ENCODE measurements at regions not wholly inside any gene's neighbourhood (a gene's known extent, or its start where the extent isn't known, plus 50 kb on each side); places are given as distances from the start of the nearest gene placed in this dataset.
"Not testable (repeated sequence)": the region's sequence is repeated elsewhere in the genome, so short reads cannot be mapped to it uniquely, and the experiment has no call there.

DNA sequence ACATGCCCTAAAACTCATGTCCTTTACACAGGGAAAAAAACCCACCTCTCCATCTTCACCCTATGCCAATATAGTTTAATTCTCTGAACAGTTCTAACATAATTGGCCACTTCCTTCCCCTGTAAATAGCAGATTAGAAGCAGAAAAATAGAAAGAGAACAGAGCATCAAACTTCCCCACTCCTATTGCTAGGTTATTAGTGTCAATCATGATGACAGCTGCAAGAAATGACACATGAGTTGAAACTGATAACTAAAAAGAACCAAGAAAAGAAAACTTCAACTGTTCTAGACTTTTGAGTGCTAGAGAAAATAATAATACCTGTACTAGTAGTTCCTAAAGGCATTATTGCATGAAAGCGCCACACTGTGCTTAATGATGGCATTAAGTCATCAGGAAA is 284.5 kb upstream of the TRPC5 start:
- no peak for DNase-seq (ENCODE audit: low spot score)

- no peak for DNase-seq (ENCODE audit: low spot score)
Observed at GRCh38 chrX:112359906-112360305, 277.3 kb upstream of the TRPC5 start.

DNA sequence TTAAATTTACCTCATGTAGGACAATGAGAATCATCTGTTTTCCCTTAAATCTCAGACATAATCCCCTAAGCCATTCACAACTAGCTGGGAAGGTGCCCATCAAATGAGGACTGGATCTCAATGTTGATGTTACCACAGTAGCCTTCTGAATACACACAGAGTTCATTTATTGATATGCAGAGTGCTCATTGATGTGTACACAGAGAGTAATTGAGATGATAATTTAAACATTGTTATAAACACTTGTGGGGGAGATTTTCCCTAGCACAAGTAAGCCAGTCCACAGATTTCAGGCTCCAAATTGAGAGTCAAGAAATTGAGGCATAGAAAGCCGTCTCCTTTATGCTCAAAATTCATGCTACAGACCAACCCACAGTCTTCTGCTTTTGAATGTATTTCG is 273.4 kb upstream of the TRPC5 start:
- DNase-seq (ENCODE audit: low spot score): no peak

GRCh38 chrX:112341598-112341997 is 259.0 kb upstream of the TRPC5 start:
- no peak for DNase-seq (ENCODE audit: low spot score)

DNA sequence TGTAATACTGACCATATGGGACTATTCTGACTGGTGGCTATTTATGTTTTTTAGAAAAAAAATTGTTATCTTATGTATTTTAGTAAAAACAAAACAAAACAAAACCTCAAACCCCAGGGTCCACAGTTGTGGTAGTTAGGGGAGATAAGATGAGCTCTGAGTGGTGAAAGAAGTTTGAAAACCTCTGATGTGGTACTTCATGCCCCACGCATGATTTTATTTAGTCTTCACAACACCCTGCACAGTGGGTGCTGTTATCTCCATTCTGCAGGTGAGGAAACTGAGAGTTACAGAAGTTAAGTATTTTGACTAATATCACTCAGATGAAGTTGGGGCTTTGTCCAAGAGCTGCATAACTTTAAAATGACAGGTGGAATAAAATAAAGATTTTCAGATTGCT is 230.6 kb upstream of the TRPC5 start:
- no peak for DNase-seq (ENCODE audit: low spot score)

DNA sequence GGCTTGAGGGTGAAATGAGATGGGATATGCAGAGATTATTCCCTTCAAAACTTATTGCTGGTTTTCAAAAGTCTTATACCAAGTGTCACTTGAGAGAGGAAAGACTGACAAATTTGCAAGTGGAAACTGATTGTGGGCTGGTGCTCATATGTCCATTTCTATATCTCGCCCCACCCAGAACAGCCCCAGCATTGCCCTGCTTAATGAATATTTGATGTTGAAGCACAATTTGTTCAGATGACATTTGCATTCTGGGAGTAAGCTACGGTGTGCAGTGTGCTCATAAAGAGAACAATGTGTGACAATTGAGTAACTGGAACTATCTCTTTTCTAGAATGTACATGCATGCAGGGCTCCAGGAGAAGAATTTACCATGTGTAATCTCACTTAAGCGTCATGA is 223.5 kb upstream of the TRPC5 start:
- no peak for DNase-seq (ENCODE audit: low spot score)

- DNase-seq (ENCODE audit: low spot score): no peak
Observed at GRCh38 chrX:112279940-112280339, 197.4 kb upstream of the TRPC5 start.

DNA sequence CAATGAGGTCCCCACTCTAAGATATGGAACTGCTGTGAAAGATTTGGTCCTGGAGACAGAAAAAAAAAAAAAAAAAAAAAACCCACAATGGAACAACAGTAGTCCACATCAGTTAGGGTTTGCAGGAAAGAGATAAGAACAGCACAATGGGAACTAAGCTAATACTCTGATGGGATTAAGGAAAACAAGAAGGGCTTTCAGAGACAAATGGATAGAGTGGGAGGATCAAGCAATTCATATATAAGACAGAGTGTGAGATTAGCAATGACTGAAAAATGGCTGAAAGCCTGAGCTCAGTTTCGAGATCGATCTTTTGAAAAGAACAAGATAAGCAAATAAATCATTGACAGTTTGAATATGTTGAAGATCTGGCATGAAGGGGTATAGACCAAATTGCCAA is 188.4 kb upstream of the TRPC5 start:
- no peak for DNase-seq (ENCODE audit: low spot score)

GRCh38 chrX:112266136-112266535 is 183.6 kb upstream of the TRPC5 start:
- no peak for DNase-seq (ENCODE audit: low spot score)

GRCh38 chrX:112259375-112259774 is 176.8 kb upstream of the TRPC5 start:
- DNase-seq (ENCODE audit: low spot score): no peak

DNA sequence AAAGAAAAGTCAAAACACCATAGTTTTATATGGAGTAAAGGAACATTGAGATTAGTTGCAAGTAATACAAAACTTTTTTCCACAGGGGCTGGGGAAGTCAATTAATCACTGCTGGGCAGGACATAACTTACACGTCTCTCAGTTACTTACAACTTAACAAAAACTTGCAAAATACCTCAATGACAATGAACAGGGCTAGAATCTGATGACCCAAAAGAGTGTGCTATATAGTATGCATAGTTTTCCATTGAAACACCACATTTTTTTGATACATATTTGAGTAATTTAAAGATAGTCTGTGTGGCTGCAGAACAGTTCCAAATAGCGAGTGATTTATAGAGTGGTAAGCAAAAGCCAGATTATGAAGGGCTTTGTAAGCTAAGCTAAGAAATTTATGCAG is 172.3 kb upstream of the TRPC5 start:
- no peak for DNase-seq (ENCODE audit: low spot score)

GRCh38 chrX:112247714-112248113 is 165.1 kb upstream of the TRPC5 start:
- DNase-seq (ENCODE audit: low spot score): no peak

DNA sequence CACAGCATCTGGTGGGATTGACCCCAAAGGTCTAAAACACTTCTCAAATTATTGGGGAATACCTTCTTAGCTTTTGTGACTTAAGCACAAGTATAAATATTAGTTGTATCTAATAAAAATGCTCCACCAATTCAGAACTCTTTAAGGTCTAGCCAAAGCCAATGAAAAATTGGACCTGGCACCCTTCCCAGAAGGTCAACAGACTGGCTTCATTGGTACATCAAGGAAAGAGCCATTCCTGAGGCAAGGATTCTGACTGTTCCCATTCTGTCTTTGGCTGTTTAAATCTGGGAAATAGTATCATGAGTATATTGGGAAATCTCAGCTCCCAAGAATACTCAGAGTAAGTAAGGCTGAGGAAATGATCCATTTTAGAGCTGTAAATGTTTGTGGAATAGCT is 153.0 kb upstream of the TRPC5 start:
- no peak for DNase-seq (ENCODE audit: low spot score)

- DNase-seq (ENCODE audit: low spot score): no peak
Observed at GRCh38 chrX:112233164-112233563, 150.6 kb upstream of the TRPC5 start.

GRCh38 chrX:112226795-112227194 is 144.2 kb upstream of the TRPC5 start:
- not testable (repeated sequence) for DNase-seq (ENCODE audit: low spot score)

DNA sequence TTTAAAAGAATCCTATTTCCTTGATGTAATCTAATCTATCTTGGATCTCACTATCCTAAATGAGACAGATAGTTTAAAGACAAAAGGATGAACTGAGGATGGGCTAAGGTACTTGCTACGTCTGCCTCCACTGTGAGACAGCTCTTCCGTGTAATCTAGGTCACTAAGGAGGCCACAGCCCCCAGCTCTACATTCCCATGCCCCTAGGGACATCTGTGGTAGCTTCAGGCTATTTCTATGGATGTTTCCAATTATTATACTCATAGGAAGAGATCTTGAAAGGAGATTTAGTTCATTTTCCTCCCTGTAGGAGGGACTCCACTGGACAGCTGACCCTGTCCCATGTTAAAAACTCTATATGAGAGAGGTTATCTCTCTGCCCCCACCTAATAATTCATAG is 140.8 kb upstream of the TRPC5 start:
- DNase-seq (ENCODE audit: low spot score): no peak

DNA sequence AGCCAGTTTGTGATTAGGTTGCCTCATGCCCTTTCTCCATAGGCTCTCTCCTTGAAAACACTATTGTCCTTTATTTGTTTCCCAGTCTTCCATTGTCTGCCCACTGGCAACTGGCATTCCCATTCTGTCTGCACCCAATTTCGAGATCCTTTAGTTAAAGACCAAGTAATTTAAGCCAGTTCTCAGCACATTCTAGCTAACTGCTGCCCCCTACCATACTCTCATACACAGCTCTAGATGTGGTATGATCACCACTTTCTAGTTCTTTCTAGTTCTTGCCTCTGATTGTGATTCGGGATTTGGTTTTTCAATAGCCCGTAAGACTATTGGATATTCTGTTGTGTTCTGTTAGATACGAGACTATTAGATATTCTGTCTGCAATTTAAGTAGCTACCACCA is 135.8 kb upstream of the TRPC5 start:
- DNase-seq (ENCODE audit: low spot score): no peak

DNA sequence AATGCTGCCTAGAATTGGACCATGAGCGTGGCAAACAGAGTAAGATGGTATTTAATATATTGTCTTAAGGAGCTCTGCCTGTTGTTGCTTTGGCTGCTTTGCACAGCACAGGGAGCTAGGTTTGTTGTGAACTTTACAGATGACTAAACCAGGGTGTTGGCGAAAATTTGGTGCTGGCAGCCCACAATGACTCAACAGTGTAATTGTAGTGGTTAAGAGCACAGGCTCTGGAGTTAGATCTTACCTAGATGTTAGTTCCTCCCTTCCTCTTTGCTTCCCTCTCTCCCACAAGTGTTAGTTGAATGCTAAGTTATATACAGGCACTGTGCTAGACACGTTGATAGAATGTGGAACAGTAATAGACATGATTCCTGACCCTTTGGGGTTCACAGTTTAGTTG is 128.9 kb upstream of the TRPC5 start:
- no peak for DNase-seq (ENCODE audit: low spot score)

DNA sequence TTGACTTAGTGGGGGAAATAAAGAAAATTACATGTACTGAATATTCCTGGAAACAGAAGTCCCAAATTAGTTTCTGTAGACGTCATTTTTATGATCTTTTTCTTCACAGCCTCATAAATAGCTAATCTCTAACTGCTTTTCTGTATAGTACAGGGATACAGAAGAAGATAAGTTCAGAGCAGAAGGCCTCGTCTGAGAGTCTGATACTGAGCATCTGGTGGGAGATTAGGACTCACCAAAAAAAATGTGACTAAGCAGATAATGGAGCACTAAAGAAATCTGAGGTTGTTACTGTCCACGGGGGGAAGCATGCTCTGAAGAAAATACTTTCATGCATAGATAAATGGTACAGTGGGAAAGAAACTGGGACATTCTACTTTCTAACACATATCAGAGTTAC is 115.3 kb upstream of the TRPC5 start:
- DNase-seq (ENCODE audit: low spot score): no peak

DNA sequence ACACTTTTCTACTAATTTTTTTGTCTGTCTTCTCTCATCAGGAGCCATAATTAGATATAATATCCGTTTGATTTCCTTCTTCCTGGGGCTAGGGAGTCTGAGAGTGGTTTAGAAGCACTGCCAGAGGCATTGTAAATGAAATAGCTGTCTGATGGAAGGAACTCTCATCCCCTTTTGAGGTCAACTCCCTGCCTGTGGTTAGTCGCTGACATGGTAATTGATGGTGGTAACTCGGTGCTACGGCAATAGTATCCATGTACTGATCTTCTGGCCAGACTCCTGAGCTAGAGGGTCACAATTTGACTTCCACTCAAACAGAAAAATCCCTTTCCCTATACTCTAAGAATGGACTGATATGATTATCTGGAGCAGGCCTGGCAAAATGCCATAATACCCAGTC is 108.1 kb upstream of the TRPC5 start:
- DNase-seq (ENCODE audit: low spot score): no peak

GRCh38 chrX:112181361-112181760 is 98.8 kb upstream of the TRPC5 start:
- not testable (repeated sequence) for DNase-seq (ENCODE audit: low spot score)

GRCh38 chrX:112164420-112164819 is 81.8 kb upstream of the TRPC5 start:
- no peak for DNase-seq (ENCODE audit: low spot score)

DNA sequence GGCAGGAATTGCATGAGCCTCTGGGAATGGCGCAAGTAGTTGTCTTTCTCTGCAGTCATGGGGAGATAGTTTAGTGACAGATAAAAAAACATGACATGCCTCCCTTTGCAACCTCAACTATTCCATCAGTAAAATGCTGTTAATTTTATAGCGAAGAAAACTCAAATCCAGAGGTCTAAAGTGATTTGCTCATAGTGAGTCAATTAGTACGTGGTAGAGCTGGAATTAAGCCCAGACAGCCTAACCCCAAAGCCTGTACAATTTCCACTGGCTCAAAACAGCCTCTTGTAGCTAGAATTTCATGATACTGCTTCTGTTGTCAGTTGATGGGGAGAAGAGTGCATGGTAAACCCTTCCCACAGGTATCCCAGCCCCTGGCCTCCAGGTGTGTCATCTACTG is 81.3 kb upstream of the TRPC5 start:
- no peak for DNase-seq (ENCODE audit: low spot score)

DNA sequence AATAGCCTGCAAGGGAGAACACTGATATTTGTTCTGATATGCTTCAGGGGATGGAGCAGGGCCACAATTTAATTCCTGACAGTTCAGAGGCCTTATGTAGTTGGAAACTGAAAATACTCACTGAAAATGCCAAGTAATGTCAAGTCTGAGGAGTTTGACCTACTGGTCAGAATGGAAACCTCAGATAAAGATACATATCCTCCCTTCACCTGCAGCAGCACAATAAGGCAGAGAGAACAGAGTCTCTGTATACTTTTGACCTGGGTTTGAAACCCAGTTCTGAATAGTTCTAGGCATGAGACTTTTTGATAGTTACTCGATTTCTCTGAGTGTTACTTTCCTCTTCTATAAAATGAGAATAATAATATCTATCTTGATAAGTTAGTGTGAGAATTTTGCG is 65.8 kb upstream of the TRPC5 start:
- no peak for DNase-seq (ENCODE audit: low spot score)

DNA sequence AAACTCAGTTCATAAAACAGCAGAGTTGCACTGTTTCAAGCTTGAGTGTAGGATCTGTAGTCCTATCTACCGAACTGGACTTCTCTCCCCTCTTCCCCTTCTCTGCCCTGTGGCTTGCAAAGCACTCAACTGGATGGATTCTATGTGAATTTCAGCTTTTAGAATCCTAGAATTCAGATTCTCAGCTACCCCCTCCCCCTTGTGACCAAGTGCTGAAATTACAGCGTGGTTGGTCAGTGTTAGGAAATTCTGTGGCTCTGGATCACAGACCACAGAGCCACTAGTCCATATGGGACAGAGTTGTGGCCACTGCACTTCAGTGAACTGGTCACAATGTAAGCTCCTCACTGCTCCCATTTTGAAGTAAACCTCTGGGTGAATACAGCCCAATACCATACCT is 64.6 kb upstream of the TRPC5 start:
- no peak for DNase-seq (ENCODE audit: low spot score)

Data from mucosa of gallbladder (tissue), 1 donor.